HPDE6-E6E7 (cell line): ENCODE measurements at regions not wholly inside any gene's neighbourhood (a gene's known extent, or its start where the extent isn't known, plus 50 kb on each side); places are given as distances from the start of the nearest gene placed in this dataset.

Experiments used
- DNase-seq: peaks from one replicate; pipeline ENCODE4 v3.0.0; 2011; ENCODE audit warnings: missing footprints; ENCODE audit errors: extremely low spot score

DNA sequence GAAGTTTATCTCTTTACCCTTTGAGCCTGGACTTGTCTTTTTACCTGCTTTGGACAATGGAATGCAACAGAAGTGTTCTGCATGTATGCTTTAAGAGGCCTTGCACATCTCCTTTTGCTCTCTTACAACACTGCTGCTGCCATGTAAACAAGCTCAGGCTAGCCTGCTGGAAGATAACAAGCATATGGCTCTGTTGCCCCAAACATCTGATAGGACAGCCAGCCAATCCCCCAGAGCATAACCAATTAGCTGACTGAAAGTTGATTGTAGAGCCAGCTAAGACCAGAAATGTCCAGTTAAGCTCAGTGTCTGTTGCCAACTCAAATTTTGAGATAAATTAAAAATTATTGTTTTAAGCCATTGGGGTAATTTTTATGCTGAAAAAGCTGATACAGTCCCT lies 510.6 kb upstream of the CNKSR2 start:
- no peak for DNase-seq

DNA sequence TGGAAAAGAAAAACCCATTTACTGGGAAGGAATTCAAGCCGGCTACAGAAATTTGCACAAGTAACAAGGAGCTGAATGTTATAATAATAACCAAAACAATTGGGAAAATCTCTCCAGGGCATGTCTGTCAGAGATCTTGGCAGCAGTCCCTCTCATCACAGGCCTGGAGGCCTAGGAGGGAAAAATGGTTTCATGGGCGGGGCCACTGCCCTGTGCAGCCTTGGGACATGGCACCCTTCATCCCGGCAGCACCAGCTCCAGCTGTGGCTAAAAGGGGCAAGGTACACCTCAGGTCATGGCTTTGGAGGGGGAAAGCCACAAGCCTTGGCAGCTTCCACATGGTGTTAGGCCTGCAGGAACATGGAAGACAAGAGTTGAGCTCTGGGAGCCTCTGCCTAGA lies 513.1 kb upstream of the CNKSR2 start:
- no peak for DNase-seq

DNA sequence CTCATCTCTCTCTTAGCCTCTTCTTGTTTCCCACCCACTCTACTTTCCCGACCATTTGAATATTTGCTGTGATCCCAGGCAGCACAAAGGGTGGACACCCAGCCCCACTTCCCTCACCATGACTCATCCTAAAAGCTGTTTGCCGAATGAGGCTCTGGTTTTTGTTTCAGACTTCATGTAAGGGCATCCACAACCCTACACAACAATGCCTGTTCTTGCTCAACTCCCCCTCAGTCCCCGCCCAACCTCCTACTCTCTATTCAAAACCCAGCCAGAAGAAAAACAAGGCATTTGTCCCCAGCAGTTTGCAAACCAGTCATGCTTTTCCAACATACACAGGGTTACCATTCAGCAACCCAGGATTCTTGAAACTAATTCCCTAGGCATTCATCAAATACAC lies 516.5 kb upstream of the CNKSR2 start:
- no peak for DNase-seq

- DNase-seq: no peak
Observed at GRCh38 chrX:20838477-20838876, 535.7 kb upstream of the CNKSR2 start.

DNA sequence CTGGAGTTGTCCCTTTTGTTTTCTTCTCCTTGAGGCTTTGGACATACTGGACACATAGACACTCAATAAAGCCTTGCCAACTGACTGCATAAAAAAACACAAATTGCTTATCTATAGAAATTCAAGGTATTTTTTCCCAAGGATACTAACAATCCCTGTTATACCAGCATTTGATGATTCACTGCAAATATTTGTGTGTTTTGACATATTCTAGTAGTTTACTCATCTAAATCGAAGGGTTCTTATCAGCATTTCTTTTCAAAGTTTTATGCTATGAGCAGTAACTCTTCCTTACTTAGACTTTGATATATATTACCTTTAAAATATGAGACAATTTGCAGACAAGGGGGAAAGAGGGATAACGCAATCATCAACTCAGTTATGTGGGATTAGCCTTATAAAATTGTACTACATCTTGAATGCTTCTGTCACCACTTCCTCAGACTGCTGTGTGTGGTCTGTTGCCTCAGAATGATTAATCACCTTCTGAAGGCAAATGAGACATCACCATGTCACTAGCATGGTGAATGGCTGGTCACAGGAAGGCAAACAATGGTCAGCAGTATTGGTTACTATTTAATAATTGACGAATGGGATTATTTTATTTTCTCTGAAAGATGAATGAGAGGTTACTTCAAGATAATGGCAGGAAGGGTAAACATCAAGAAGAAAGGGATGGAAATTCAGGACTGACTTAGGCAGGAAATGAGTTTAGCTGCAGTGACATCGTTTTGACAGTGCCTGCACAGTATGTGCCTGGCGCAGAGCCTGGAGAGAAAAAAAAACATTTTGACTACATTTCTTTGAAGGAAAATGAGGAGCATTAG lies 544.3 kb upstream of the CNKSR2 start:
- DNase-seq: no peak

- no peak for DNase-seq
Observed at GRCh38 chrX:20825984-20826383, 548.2 kb upstream of the CNKSR2 start.

GRCh38 chrX:20803971-20804370 lies 537.3 kb upstream of the RPS6KA3 start:
- no peak for DNase-seq

DNA sequence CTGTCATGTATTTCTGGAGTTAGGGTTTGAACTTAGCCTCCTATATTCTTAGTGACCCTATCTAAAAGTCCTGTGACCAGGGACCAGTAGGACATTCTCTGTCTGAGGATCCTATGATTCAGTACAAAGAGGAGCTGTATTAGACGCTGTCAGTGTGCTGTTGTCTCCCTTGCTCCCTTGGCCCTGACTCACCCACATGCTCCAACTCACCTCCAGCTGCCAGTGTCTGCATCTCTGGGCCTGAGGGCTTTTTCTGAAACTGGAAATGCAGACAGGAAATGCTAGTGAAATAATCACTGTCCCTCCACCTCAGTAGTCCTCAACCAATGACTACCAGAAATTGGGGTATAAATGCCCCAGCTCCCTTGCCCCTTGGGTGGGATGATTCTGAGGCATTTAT lies 535.3 kb upstream of the RPS6KA3 start:
- no peak for DNase-seq

DNA sequence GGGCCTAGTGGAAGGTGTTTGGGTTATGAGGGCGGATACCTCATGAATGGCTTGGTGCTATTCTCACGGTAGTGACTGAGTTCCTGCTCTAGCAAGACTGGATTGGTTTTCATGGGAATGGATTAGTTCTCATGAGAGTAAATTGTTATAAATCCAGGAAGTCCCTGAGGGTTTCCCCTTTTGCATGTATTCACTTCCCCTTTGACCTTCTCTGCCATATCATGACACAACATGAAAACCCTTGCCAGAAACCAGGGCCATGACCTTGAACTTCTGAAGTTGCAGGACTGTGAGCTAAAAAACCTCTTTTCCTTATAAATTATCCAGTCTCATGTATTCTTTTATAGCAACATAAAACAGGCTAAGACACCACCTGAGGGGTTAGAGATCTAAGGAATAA lies 529.7 kb upstream of the RPS6KA3 start:
- no peak for DNase-seq

- no peak for DNase-seq
Observed at GRCh38 chrX:20789103-20789502, 522.4 kb upstream of the RPS6KA3 start.

DNA sequence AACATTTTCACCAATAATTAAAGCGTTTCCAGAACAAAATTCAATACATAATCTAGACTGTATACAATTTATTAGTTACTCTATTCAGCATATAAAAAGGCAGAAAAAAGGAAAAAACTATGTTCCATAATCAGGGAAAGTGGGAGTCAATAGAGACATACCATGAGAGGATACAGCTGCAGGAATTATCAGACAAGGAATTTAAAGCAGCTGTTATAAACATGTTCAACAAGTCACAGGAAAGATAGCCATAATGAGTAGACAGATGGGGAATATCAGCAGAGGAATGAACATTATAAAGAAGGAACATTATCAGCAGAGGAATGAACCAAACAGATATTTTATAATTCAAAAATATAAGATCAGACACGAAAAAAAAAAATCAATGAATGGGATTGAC lies 500.6 kb upstream of the RPS6KA3 start:
- DNase-seq: no peak

DNA sequence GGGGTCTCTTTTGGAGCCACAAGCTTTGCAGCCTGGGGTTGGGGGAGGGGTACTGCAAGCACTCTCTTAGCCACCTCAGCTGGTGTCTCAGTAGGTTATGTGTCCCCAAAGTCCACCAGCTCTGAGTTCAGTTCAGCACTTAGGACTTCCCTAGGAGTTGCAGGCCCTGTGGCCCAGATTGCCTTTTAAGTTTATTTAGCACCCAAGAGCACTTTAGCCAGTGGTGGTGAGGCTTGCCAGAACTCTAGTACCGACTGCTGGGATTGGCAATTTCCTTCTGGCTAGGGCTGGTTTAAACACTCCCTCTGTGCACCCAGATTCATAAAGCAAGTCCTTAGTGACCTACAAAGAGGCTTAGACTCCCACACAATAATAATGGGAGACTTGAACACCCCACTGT lies 489.9 kb upstream of the RPS6KA3 start:
- DNase-seq: no peak

DNA sequence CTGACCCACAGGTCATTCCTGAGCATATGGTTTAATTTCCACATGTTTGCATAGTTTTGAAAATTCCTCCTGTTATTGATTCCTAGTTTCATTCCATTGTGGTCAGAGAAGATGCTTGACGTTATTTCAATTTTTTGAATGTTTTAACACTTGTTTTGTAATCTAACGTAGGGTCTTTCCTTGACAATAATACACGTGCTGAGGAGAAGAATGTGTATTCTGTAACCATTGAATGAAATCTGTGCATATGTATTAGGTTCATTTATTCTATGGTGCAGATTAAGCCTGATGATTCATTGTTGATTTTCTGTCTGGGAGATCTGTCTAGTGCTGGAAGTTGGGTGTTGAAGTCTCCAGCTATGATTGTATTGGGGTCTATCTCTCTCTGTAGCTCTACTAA lies 486.4 kb upstream of the RPS6KA3 start:
- no peak for DNase-seq

DNA sequence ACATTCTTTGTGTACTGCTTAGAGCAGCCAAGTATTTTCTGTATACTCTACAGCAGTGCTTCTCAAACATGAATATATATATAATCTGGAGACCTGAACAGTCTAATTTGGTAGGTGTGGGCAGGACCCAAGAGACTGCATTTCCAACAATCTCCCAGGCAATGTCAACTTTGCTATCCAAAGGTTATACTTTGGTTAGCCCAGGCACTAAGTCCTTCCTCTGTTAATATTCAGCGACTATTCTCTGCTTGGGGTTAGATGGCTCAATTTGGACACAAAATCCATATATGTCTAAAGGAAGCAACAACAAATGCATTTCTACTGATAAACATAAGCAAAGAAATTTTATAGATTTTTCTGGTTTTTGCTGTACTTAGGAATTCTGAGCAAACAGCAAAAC lies 480.0 kb upstream of the RPS6KA3 start:
- no peak for DNase-seq

DNA sequence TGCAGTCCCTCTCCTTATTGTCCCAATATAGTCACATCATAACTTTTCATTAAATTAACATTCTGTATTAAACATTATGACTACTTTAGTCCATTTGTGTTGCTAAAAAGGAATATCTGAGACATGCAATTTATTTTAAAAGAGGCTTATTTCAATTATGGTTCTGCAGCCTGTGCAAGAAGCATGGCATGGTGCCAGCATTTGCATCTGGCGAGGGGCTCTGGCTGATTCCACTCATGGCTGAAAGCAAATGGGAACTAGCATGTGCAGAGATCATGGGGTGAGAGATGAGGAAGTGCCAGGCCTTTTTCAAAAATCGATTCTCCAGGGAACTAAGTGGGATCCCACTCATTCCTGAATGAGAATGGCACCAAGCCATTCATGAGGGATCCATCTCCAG lies 476.3 kb upstream of the RPS6KA3 start:
- DNase-seq: no peak

GRCh38 chrX:20742106-20742505 lies 475.4 kb upstream of the RPS6KA3 start:
- DNase-seq: no peak

- no peak for DNase-seq
Observed at GRCh38 chrX:20740443-20740842, 473.7 kb upstream of the RPS6KA3 start.

GRCh38 chrX:20739038-20739745 lies 472.5 kb upstream of the RPS6KA3 start:
- no peak for DNase-seq

- no peak for DNase-seq
Observed at GRCh38 chrX:20729416-20729815, 462.7 kb upstream of the RPS6KA3 start.

DNA sequence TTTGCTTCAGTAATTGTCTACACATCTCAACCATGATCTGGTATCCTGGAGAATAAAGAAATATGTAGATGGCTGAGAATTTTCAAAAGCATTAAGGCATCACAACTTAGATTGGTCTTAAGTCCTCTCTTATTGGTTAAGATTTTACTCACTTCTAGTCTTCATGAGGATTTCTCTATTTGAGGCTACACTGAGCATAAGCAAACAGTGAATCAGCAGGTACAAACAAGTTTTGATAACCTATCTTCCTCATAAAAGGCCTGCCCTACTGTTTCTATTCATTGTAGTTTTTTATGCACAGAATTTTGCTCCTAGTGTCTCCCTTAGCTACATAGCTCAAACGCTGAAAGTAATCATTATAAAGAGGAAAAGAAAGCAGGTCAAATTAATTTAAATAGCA lies 460.7 kb upstream of the RPS6KA3 start:
- DNase-seq: no peak

GRCh38 chrX:20720954-20721626 lies 454.4 kb upstream of the RPS6KA3 start:
- DNase-seq: no peak

GRCh38 chrX:20718592-20719380 lies 452.1 kb upstream of the RPS6KA3 start:
- no peak for DNase-seq
